Cardiac fibroblast (primary cell): ENCODE measurements at regions not wholly inside any gene's neighbourhood (a gene's known extent, or its start where the extent isn't known, plus 50 kb on each side); places are given as distances from the start of the nearest gene placed in this dataset.

Experiments
- DNase-seq, 2 donors: peaks; one replicate each; pipeline versions ENCODE4 v3.0.0 to v3.0.0-alpha.2; 2010; ENCODE audit warnings: low read depth in 2 of 2
- H3K4me3 ChIP-seq, 2 donors: replicated peaks in 1 of 2; 1 replicate in 1 of 2; 2 replicates in 1 of 2; pipeline ENCODE4 v1.5.1; 2011; ENCODE audit warnings: low read depth in 2 of 2, low read length in 2 of 2, mild to moderate bottlenecking in 2 of 2, moderate library complexity in 1 of 2
- TF ChIP-seq, protein P1 (sequence below): IDR thresholded peaks from one replicate; pipeline ENCODE4 v1.5.1; 2011; ENCODE audit warnings: low read depth, mild to moderate bottlenecking, low read length, inconsistent platforms

DNA sequence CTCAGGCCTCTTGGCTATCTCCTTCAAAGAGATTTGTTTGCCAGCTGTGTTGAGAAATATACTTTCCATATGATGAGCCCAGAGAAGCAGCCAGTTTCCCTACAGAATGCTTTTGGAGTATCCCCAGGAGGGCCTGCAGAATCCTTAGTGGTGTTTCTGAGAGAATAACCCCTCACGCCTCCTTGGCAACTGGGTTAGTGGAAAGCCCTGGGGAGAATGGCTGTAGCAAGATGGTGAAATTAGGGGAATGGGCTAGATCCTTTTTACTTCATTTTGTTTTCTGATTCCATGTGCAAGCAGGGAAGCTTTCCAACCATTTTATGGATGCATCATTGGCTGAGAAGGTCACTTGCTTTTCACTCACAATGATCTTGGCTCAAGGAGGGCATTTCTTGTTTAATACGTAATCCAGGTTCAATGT, 364.6 kb downstream of the DMRT2 start:
- TF ChIP-seq, protein P1, sequence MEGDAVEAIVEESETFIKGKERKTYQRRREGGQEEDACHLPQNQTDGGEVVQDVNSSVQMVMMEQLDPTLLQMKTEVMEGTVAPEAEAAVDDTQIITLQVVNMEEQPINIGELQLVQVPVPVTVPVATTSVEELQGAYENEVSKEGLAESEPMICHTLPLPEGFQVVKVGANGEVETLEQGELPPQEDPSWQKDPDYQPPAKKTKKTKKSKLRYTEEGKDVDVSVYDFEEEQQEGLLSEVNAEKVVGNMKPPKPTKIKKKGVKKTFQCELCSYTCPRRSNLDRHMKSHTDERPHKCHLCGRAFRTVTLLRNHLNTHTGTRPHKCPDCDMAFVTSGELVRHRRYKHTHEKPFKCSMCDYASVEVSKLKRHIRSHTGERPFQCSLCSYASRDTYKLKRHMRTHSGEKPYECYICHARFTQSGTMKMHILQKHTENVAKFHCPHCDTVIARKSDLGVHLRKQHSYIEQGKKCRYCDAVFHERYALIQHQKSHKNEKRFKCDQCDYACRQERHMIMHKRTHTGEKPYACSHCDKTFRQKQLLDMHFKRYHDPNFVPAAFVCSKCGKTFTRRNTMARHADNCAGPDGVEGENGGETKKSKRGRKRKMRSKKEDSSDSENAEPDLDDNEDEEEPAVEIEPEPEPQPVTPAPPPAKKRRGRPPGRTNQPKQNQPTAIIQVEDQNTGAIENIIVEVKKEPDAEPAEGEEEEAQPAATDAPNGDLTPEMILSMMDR, result no peak
- H3K4me3 ChIP-seq, result no peak overlapping the region
- no peak for DNase-seq

DNA sequence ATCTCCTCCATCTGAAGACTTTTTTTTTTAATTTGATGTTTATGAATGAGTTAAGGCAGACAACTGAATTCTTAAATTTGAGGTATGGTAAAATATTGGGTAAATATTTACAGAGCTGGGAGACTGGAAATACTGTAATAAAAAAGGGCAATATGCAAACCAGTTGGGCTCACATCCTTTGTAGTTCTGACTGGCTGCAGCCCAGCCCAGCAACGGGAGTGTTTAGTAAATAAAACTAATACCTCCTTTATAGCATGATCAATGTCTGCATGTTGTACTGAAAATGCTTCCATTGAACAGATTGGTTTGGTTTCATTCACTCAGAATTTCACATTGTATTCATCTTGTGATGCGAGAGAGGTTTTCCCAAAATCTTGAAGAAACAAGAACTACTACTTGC, 365.0 kb downstream of the DMRT2 start:
- no peak overlapping the region for H3K4me3 ChIP-seq
- DNase-seq, result no peak
- TF ChIP-seq, protein P1, result no peak

DNA sequence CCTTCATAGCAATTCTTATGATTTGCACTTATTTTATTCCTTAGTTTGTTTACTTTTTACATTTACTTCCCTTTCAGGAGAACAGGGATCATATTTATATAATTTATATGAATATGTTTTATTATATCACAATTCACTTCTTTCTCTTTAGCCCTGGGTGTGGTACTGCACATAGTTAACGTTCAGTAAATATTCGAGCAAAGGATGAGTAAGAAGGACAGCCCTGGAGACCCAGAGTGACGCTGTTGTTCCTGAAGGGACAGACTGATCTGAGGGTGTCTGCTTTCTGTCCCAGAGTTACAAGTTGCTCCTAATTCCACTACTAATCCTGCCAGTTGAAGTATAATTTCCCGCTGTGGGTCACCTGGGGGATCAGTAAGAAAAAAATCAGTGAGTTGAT, 366.1 kb downstream of the DMRT2 start:
- TF ChIP-seq, protein P1, result no peak
- DNase-seq, result no peak
- H3K4me3 ChIP-seq, result no peak overlapping the region

DNA sequence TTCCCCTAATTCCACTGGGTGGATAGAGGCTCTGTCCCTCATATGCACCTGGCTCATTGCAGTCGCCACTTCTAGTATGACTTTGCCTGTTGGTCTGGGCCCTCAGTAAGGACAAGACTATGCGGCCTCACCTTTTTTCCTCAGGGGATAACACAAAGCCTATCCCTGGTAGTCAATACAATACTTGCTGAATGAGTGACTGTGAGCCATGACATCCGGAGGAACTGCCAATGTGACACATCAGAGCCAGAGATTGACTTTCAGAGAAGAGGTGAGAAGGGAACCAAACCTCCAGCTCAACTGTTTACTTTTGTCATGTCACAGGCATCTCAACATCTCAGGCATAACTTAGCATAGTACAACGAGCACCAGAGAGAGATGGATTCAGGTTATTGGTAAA, 371.3 kb downstream of the DMRT2 start:
- TF ChIP-seq, protein P1, result no peak
- no peak overlapping the region for H3K4me3 ChIP-seq

DNA sequence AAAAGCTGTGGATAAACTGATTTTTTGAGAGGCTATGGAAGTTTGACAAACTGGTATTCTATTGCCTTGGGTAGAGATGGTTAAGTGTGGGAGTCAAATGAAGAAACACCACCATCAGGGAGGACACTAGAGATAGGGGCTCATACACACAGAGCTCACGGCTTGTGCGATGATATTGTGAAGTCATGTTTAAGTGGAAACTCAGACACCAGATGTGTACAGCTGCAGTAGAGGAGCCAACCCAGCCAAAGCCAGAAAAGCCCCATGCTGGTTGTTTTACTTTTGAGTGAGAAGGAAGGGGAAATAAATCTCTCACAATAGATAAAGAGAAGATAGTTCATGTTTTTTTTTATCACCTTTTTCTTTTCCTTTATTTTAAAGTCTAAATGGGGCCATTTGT, 377.7 kb downstream of the DMRT2 start:
- no peak for DNase-seq

More for the DNA sequence above, 371.3 kb downstream of the DMRT2 start:
- DNase-seq, result no peak

DNA sequence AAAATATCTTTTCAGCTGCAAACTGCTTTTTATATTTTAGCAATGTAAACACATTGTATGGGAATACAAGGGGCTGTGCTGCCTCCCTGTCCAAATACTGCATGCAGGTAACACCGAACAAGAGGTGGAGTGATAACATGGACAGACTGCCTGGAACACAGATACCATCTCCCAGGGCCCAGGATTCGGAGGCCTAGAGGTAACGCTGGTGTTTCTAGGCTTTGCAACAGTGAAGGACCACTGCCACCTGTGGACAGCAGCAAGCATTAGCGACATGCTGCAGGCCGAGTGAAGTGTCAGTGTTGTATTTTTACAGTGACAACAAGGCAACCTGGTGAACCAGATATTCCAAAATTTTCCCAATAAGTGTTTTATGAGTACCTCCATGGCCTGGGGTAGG, 379.1 kb downstream of the DMRT2 start:
- TF ChIP-seq, protein P1, result no peak

More for the DNA sequence above, 377.7 kb downstream of the DMRT2 start:
- no peak overlapping the region for H3K4me3 ChIP-seq
- TF ChIP-seq, protein P1, result no peak

DNA sequence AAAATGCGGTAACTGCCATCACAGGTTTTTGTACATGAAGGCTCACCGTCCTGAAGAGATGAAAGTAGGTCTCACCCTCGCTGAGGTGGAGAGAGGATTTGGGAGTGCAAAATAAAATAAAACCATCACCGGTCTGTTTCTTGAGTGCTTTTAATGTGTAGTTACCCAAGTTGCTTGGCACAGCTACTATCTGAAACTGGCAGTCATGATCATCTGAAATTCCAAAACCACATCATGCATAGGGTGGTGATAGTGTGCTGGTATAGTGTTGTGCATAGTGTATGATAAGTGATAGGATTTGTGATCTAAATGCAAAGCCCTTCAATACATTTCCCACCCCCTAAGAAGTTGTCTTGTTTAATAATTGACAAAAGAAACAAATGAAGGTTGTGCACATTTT, 381.3 kb downstream of the DMRT2 start:
- DNase-seq, result no peak
- H3K4me3 ChIP-seq, result no peak overlapping the region
- TF ChIP-seq, protein P1, result no peak

More for the DNA sequence above, 379.1 kb downstream of the DMRT2 start:
- H3K4me3 ChIP-seq, result no peak overlapping the region
- no peak for DNase-seq
